Type B pancreatic cell (in vitro differentiated cells): ENCODE measurements at regions not wholly inside any gene's neighbourhood (a gene's known extent, or its start where the extent isn't known, plus 50 kb on each side); places are given as distances from the start of the nearest gene placed in this dataset.
"Not testable (repeated sequence)": the region's sequence is repeated elsewhere in the genome, so short reads cannot be mapped to it uniquely, and the experiment has no call there.

Experiments used
- DNase-seq: peaks from one replicate; pipeline ENCODE4 v3.0.0; 2021; ENCODE audit warnings: mixed read lengths; ENCODE audit not compliant: unreplicated experiment; ENCODE audit errors: extremely low spot score
- H3K27ac Mint-ChIP-seq: 2 replicates; pipeline ENCODE4 v1.8.0; 2021; ENCODE audit warnings: mild to moderate bottlenecking, mixed read lengths
- H3K27me3 Mint-ChIP-seq: 2 replicates; pipeline ENCODE4 v1.8.0; 2021; ENCODE audit warnings: mixed read lengths
- H3K36me3 Mint-ChIP-seq: 2 replicates; pipeline ENCODE4 v1.8.0; 2021; ENCODE audit warnings: mixed read lengths
- H3K4me1 Mint-ChIP-seq: one replicate; pipeline ENCODE4 v1.8.0; 2021; ENCODE audit warnings: mixed read lengths; ENCODE audit not compliant: unreplicated experiment
- H3K4me3 Mint-ChIP-seq: 2 replicates; pipeline ENCODE4 v1.8.0; 2021; ENCODE audit warnings: mild to moderate bottlenecking, mixed read lengths
- H3K9me3 Mint-ChIP-seq: 2 replicates; pipeline ENCODE4 v1.8.0; 2021; ENCODE audit warnings: mixed read lengths

- DNase-seq: peak; percentile 53
- not testable (repeated sequence) for H3K4me3 Mint-ChIP-seq, H3K27me3 Mint-ChIP-seq, H3K36me3 Mint-ChIP-seq, H3K27ac Mint-ChIP-seq, H3K9me3 Mint-ChIP-seq, H3K4me1 Mint-ChIP-seq
These were observed 299.1 kb upstream of the ZNF658 start for GRCh38 chr9:66601472-66601871.

DNA sequence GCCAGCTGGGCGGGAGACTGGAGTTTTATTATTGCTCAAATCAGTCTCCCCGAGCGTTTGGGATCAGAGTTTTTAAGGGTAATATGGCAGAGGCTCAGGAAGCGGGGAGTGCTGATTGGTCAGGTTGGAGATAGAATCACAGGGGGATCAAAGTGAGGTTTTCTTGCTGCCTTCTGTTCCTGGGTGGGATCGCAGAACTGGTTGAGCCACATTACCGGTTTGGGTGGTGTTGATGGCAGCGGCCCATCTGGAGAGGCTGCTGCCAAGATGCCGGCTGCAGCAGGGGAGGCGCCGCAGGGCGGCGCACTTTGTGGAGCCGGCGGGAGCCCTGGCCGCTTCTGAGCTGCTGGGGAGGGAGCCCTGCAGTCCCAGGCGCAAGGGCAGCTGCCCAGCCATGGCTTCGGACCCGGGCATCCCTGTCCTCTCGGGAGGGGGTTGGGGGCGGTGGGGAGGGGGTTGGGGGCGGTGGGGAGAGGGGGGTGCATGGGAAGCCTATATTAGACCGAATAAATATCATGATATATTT lies 268.9 kb upstream of the ZNF658 start:
- not testable (repeated sequence) for H3K27ac Mint-ChIP-seq, H3K27me3 Mint-ChIP-seq, H3K9me3 Mint-ChIP-seq, H3K36me3 Mint-ChIP-seq, H3K4me1 Mint-ChIP-seq, H3K4me3 Mint-ChIP-seq, DNase-seq

DNA sequence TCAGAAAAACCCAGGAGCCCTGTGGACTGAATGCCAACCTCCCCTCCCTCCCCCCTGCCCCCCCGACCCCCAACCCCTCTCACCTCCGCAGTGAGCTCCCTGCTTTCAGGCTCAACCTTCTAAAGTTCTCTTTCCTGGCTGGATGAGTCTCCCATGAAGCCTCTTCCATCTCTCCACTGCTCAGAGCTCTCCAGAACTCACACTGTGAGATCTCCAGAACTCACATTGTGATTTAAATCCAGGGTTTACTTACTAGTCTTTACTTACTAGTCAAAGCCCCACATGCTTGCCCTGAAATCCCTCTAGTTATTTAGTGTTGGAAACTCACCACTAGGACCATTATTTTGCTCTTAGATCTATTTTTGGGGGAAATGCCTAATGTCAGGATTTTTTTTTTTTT lies 252.8 kb upstream of the ZNF658 start:
- not testable (repeated sequence) for H3K4me3 Mint-ChIP-seq, H3K9me3 Mint-ChIP-seq, H3K27me3 Mint-ChIP-seq, H3K36me3 Mint-ChIP-seq, DNase-seq, H3K4me1 Mint-ChIP-seq, H3K27ac Mint-ChIP-seq

GRCh38 chr9:66690242-66690641 lies 210.3 kb upstream of the ZNF658 start:
- H3K27ac Mint-ChIP-seq, H3K36me3 Mint-ChIP-seq, H3K4me3 Mint-ChIP-seq, DNase-seq, H3K27me3 Mint-ChIP-seq, H3K4me1 Mint-ChIP-seq, H3K9me3 Mint-ChIP-seq: not testable (repeated sequence)

DNA sequence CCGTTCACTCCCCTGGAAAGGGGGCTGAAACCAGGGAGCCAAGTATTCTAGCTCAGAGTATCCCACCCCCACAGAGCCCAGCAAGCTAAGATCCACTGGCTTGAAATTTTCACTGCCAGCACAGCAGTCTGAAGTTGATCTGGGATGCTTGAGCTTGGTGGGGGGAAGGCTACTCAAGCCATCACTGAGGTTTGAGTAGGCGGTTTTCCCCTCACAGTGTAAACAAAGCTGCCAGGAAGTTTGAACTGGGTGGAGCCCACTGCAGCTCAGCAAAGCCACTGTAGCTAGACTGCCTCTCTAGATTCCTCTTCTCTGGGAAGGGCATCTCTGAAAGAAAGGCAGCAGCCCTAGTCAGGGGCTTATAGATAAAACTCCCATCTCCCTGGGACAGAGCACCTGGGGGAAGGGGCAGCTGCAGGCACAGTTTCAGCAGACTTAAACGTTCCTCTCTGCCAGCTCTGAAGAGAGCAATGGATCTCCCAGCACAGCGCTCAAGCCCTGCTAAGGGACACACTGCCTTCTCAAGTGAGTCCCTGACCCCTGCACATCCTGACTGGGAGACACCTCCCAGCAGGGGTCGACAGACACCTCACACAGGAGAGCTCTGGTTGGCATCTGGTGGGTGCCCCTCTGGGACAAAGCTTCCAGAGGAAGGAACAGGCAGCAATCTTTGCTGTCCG lies 204.8 kb upstream of the ZNF658 start:
- not testable (repeated sequence) for H3K27me3 Mint-ChIP-seq, DNase-seq, H3K9me3 Mint-ChIP-seq, H3K36me3 Mint-ChIP-seq, H3K4me1 Mint-ChIP-seq, H3K27ac Mint-ChIP-seq, H3K4me3 Mint-ChIP-seq

- H3K27ac Mint-ChIP-seq, H3K27me3 Mint-ChIP-seq, H3K4me1 Mint-ChIP-seq, DNase-seq, H3K36me3 Mint-ChIP-seq, H3K9me3 Mint-ChIP-seq, H3K4me3 Mint-ChIP-seq: not testable (repeated sequence)
These were observed 203.0 kb upstream of the ZNF658 start for GRCh38 chr9:66697343-66698065.

- H3K4me3 Mint-ChIP-seq, H3K4me1 Mint-ChIP-seq, H3K27ac Mint-ChIP-seq, H3K36me3 Mint-ChIP-seq, H3K9me3 Mint-ChIP-seq, H3K27me3 Mint-ChIP-seq, DNase-seq: not testable (repeated sequence)
These were observed 202.5 kb upstream of the ZNF658 start for GRCh38 chr9:66698066-66698455.

- DNase-seq, H3K27me3 Mint-ChIP-seq, H3K4me1 Mint-ChIP-seq, H3K36me3 Mint-ChIP-seq, H3K27ac Mint-ChIP-seq, H3K4me3 Mint-ChIP-seq, H3K9me3 Mint-ChIP-seq: not testable (repeated sequence)
These were observed 198.8 kb upstream of the ZNF658 start for GRCh38 chr9:66701411-66702377.

DNA sequence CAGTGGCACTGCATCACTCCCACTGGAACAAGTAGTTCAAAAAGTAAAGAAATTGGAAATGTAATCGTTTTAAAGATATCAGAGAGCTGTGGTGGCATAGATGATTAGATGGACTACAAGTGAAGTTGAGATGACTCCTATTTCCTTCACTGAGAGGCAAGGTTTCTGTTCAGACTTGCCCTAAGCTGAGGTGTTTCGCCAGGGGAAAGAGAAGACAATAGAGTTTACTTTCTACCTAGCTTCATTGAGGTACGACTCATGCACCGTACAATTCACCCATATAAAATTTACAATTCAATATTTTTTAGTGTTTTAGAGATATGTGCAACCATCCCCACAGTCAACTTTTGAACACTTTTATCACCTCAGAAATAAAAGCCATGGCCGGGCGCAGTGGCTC lies 189.0 kb upstream of the ZNF658 start:
- H3K4me1 Mint-ChIP-seq, H3K27ac Mint-ChIP-seq, DNase-seq: not testable (repeated sequence)

DNA sequence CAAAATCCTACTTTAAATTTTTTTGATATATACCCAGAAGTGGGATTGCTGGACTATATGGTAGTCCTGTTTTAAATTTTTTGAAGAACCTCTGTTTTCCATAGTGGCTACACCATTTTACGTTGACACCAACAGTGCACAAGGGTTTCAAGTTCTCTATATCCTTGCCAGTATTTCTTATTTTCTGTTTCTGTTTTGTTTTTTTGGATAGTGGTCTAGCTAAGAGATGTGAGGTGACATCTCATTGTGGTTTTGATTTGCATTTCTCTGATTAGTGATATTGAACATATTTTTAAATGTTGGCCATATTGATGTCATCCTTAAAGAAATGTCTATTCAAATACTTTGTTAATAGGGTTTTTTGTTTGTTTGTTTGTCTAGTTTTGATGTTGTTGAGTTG lies 187.7 kb upstream of the ZNF658 start:
- H3K9me3 Mint-ChIP-seq, H3K27ac Mint-ChIP-seq, H3K4me3 Mint-ChIP-seq, H3K4me1 Mint-ChIP-seq, H3K27me3 Mint-ChIP-seq, DNase-seq, H3K36me3 Mint-ChIP-seq: not testable (repeated sequence)

More for the DNA sequence above, 189.0 kb upstream of the ZNF658 start:
- not testable (repeated sequence) for H3K27me3 Mint-ChIP-seq, H3K9me3 Mint-ChIP-seq, H3K36me3 Mint-ChIP-seq, H3K4me3 Mint-ChIP-seq

DNA sequence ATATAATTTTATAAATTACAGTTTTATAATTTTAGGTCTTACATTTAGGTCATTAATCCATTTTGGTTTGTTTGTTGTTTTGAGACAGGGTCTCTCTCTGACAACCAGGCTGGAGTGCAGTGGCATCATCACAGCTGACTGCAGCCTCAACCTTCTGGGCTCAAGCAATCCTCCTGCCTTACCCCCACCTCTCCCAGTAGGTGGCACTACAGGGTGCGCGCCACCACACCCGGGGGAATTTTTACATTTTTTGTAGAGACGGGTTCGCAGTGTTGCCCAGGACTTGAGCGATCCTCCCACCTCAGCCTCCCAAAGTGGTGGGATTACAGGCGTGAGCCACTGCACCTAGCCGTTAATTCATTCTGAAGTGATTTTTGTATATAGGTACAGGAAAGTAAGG lies 187.0 kb upstream of the ZNF658 start:
- not testable (repeated sequence) for H3K27ac Mint-ChIP-seq, H3K36me3 Mint-ChIP-seq, H3K4me3 Mint-ChIP-seq, H3K9me3 Mint-ChIP-seq, DNase-seq, H3K27me3 Mint-ChIP-seq, H3K4me1 Mint-ChIP-seq

DNA sequence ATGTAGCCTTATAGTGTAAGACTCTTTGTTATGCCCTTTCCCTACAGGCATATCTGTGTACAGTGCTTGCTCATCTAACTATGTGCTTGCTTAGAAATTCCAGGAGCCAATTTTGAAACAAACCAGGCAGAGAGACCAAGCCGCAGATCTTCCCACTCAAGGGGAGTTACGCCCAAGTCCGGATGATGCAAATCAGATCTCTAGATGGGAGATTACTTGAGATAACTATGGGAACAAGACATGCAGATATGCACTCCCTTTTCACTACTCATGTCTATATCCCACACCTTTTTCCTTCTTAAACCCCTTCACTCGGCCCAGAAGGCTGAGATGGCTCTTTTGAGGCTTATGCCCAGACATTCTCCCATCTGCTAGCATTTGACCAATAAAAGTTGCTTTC lies 179.7 kb upstream of the ZNF658 start:
- H3K27ac Mint-ChIP-seq, DNase-seq, H3K4me1 Mint-ChIP-seq, H3K27me3 Mint-ChIP-seq, H3K9me3 Mint-ChIP-seq, H3K4me3 Mint-ChIP-seq, H3K36me3 Mint-ChIP-seq: not testable (repeated sequence)

DNA sequence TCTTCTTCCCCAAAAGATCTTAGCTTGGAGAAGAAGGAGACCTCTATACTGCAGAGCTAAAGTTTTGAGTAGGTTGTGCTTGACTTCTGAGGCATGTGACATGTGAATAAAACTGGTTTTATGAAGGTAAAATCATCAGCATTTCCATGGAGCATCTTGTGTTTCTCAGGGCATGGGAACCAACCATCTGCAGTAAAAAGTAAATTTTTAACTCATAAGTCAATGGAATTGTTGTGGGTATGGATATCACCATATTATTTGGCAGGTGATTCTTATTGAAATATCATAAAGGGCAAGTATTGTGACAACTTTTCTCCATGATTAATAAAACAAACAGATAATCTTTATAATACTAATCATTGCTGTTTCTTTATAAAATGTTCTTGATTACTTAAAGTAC lies 173.0 kb upstream of the ZNF658 start:
- H3K36me3 Mint-ChIP-seq, H3K27me3 Mint-ChIP-seq, DNase-seq, H3K4me3 Mint-ChIP-seq, H3K9me3 Mint-ChIP-seq, H3K4me1 Mint-ChIP-seq, H3K27ac Mint-ChIP-seq: not testable (repeated sequence)

DNA sequence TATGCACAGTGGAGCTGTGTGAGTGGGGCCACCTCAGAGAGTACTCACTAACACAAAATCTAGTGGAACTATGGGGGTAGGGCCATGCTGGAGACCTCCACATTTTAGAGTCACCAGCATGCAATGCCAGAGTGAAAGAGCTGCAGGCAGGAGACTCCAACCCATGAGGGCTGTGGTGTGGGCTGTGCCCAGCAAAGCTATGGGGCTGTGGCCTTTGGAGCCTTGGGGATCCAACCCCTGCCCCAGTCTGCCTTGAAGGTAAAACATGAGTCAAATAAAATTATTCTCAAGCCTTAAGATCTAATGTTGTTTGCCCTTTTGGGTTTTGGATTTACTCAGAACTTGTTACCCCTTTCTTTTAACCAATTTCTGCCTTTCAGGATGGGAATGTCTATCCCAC lies 163.8 kb upstream of the ZNF658 start:
- not testable (repeated sequence) for H3K4me3 Mint-ChIP-seq, H3K36me3 Mint-ChIP-seq, H3K4me1 Mint-ChIP-seq, H3K27ac Mint-ChIP-seq, H3K27me3 Mint-ChIP-seq, DNase-seq, H3K9me3 Mint-ChIP-seq
